Colonic mucosa (tissue), 4 donors: ENCODE measurements at regions not wholly inside any gene's neighbourhood (a gene's known extent, or its start where the extent isn't known, plus 50 kb on each side); places are given as distances from the start of the nearest gene placed in this dataset.
"Not testable (repeated sequence)": the region's sequence is repeated elsewhere in the genome, so short reads cannot be mapped to it uniquely, and the experiment has no call there.

Experiments
- DNase-seq: peaks from one replicate; pipeline ENCODE4 v3.0.0-alpha.2; 2020
- H3K27ac ChIP-seq: fragments of 200-600 bp; one replicate; pipeline ENCODE4 v1.8.0; 2021
- H3K27me3 ChIP-seq: fragments of 200-600 bp; one replicate; pipeline ENCODE4 v1.8.0; 2021
- H3K36me3 ChIP-seq: fragments of 200-600 bp; one replicate; pipeline ENCODE4 v1.8.0; 2021
- H3K4me1 ChIP-seq: fragments of 200-600 bp; one replicate; pipeline ENCODE4 v1.8.0; 2021; ENCODE audit warnings: mild to moderate bottlenecking
- H3K4me3 ChIP-seq: fragments of 200-600 bp; one replicate; pipeline ENCODE4 v1.8.0; 2021
- H3K9ac ChIP-seq, 2 donors: one replicate each; pipeline ENCODE4 v1.7.0; 2013; ENCODE audit warnings: control low read depth in 2 of 2, low read depth in 2 of 2, low read length in 2 of 2
- H3K9me3 ChIP-seq: fragments of 200-600 bp; one replicate; pipeline ENCODE4 v1.8.0; 2021
- intact Hi-C: fragments of 100-400 bp; cut with DNase I; formaldehyde crosslinking; loops from one replicate; pipeline ENCODE4 v1.14.1; 2022
- TF ChIP-seq, protein P1 (sequence below): fragments of 200-600 bp; IDR thresholded peaks from one replicate; pipeline ENCODE4 v1.8.0; 2022; ENCODE audit warnings: antibody characterized with exemption, mild to moderate bottlenecking
- donor health status: healthy.
- donor health status: DM: no; HTN: no; CAD: no.
- donor health status: DM: no; HTN: no; CAD: no.

DNA sequence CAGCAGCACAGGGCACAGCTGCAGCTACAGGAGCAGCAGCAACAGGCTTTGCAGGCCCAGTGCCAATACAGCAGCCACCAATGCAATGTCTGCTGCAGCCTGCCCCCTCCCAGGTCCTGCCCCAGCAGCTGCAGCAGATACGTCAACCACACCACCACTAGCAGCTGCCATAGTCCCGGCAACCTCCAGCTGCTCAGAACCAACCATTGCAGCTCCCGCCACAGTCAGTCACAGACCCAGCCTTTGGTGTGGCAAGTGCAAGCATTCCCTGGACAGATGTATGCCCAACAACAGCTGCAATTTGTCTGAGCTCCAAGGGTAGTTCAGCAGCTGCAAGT is 53.3 kb upstream of the TUBA3E start:
- intact Hi-C loops: no loop called here
- H3K27me3 ChIP-seq: no peaks in the 10 kb centered on the region
- H3K4me3 ChIP-seq: peak overlapping the region; percentile 48
- peak; percentile 36 for DNase-seq
- no peak overlapping the region for H3K9ac ChIP-seq
- no peaks in the 10 kb centered on the region for H3K9me3 ChIP-seq
- H3K27ac ChIP-seq: no peak overlapping the region
- H3K36me3 ChIP-seq: no peaks in the 10 kb centered on the region
- TF ChIP-seq, protein P1, sequence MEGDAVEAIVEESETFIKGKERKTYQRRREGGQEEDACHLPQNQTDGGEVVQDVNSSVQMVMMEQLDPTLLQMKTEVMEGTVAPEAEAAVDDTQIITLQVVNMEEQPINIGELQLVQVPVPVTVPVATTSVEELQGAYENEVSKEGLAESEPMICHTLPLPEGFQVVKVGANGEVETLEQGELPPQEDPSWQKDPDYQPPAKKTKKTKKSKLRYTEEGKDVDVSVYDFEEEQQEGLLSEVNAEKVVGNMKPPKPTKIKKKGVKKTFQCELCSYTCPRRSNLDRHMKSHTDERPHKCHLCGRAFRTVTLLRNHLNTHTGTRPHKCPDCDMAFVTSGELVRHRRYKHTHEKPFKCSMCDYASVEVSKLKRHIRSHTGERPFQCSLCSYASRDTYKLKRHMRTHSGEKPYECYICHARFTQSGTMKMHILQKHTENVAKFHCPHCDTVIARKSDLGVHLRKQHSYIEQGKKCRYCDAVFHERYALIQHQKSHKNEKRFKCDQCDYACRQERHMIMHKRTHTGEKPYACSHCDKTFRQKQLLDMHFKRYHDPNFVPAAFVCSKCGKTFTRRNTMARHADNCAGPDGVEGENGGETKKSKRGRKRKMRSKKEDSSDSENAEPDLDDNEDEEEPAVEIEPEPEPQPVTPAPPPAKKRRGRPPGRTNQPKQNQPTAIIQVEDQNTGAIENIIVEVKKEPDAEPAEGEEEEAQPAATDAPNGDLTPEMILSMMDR: no peak
- no peaks in the 10 kb centered on the region for H3K4me1 ChIP-seq

DNA sequence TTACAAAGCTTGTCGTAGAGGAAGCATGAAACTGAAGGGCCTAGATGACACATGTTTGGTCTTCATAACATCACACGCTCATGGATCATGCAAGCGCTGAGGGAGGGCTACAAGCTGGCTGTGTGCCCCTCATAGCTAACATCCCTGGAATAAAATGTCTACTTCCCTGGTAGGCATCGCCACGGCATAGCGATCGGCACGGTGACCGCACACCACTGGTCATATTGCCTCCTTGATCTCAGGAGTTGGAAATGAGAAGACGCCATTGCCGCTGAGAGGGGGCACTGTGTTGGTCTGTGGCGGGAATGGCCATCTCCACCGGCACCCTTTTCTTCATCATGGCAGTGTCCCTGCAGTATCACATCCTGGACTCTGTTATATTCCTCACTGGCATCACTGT is 50.1 kb upstream of the TUBA3E start:
- H3K27me3 ChIP-seq, intact Hi-C loops: not testable (repeated sequence)

More for the DNA sequence above, 50.1 kb upstream of the TUBA3E start:
- not testable (repeated sequence) for DNase-seq, H3K27ac ChIP-seq, H3K4me3 ChIP-seq, H3K4me1 ChIP-seq, H3K36me3 ChIP-seq, H3K9me3 ChIP-seq, H3K9ac ChIP-seq
